IMR-90 (cell line): ENCODE measurements at regions not wholly inside any gene's neighbourhood (a gene's known extent, or its start where the extent isn't known, plus 50 kb on each side); places are given as distances from the start of the nearest gene placed in this dataset.

Source experiments
- ATAC-seq: fragments of 200-7000 bp; cut with Tn5 transposase; 2 replicates; pipeline ENCODE4 v1.9.1; 2020; ENCODE audit warnings: low read depth, mild to moderate bottlenecking, moderate library complexity
- BruUV-seq: library from RNA; stranded (reverse); fragments of 400-500 nt; replicated peaks from 2 replicates; lab custom pipeline; 2021; lab: Mats Ljungman, UMichigan
- CTCF ChIA-PET: fragments of 300-600 bp; formaldehyde crosslinking; extraction: SDS; loops from one replicate; lab custom pipeline; 2021; ENCODE audit warnings: antibody characterized with exemption; lab: Yijun Ruan, JAX
- POLR2A ChIA-PET: fragments of 300-600 bp; sonication (Branson Sonifier 250); formaldehyde crosslinking; loops from one replicate; lab custom pipeline; 2022; ENCODE audit warnings: antibody characterized with exemption; ENCODE audit not compliant: unreplicated experiment; lab: Charles Lee
- DNase-seq: peaks from one replicate; pipeline ENCODE4 v3.0.0; 2013
- H2AFZ ChIP-seq: replicated peaks from 2 replicates; pipeline ENCODE3; 2013; ENCODE audit warnings: low read length, mild to moderate bottlenecking; ENCODE audit not compliant: poor library complexity
- H2AK5ac ChIP-seq: 2 replicates; pipeline ENCODE4 v1.6.1; 2013; ENCODE audit warnings: low read depth, low read length, inconsistent platforms
- H2AK9ac ChIP-seq: replicated peaks from 2 replicates; pipeline ENCODE3; 2013; ENCODE audit warnings: mild to moderate bottlenecking, low read depth, low read length, moderate library complexity; ENCODE audit not compliant: poor library complexity
- H2BK120ac ChIP-seq: 2 replicates; pipeline ENCODE4 v1.6.1; 2013; ENCODE audit warnings: low read depth, low read length, inconsistent platforms
- H2BK15ac ChIP-seq: 3 replicates; pipeline ENCODE4 v1.6.1; 2013; ENCODE audit warnings: low read depth, low read length, inconsistent platforms
- H2BK20ac ChIP-seq: 2 replicates; pipeline ENCODE4 v1.6.1; 2013; ENCODE audit warnings: low read depth, mild to moderate bottlenecking, inconsistent platforms, low read length, moderate library complexity
- H2BK5ac ChIP-seq: 2 replicates; pipeline ENCODE4 v1.6.1; 2013; ENCODE audit warnings: mild to moderate bottlenecking, low read depth, low read length, inconsistent platforms; ENCODE audit not compliant: poor library complexity, severe bottlenecking
- H3K14ac ChIP-seq: replicated peaks from 2 replicates; pipeline ENCODE4 v1.6.1; 2013; ENCODE audit warnings: low read depth, low read length, inconsistent platforms
- H3K18ac ChIP-seq: 2 replicates; pipeline ENCODE4 v1.6.1; 2013; ENCODE audit warnings: low read depth, low read length, control low read depth
- H3K23ac ChIP-seq: 2 replicates; pipeline ENCODE4 v1.6.1; 2013; ENCODE audit warnings: low read depth, low read length, inconsistent platforms
- H3K27ac ChIP-seq: 2 replicates; pipeline ENCODE4 v1.5.1; 2013; ENCODE audit warnings: mild to moderate bottlenecking, control low read depth, low read length; ENCODE audit not compliant: insufficient read depth
- H3K27me3 ChIP-seq: 2 replicates; pipeline ENCODE4 v1.6.1; 2013; ENCODE audit warnings: low read length; ENCODE audit not compliant: control insufficient read depth, insufficient read depth
- H3K36me3 ChIP-seq: 2 replicates; pipeline ENCODE4 v1.6.1; 2013; ENCODE audit warnings: low read length, mixed read lengths; ENCODE audit not compliant: control insufficient read depth, insufficient read depth
- H3K4ac ChIP-seq: 2 replicates; pipeline ENCODE4 v1.6.1; 2013; ENCODE audit warnings: low read depth, low read length, inconsistent platforms
- H3K4me1 ChIP-seq: 2 replicates; pipeline ENCODE4 v1.6.1; 2013; ENCODE audit warnings: low read length, mixed read lengths; ENCODE audit not compliant: control insufficient read depth, insufficient read depth
- H3K4me2 ChIP-seq: 2 replicates; pipeline ENCODE4 v1.6.1; 2013; ENCODE audit warnings: low read depth, mild to moderate bottlenecking, control low read depth, low read length, moderate library complexity
- H3K4me3 ChIP-seq: 2 replicates; pipeline ENCODE4 v1.5.1; 2013; ENCODE audit warnings: low read depth, mild to moderate bottlenecking, control low read depth, low read length, moderate library complexity; ENCODE audit not compliant: insufficient read depth
- H3K56ac ChIP-seq: 2 replicates; pipeline ENCODE4 v1.6.1; 2013; ENCODE audit warnings: low read length, inconsistent platforms; ENCODE audit not compliant: insufficient read depth; ENCODE audit errors: extremely low read depth
- H3K79me1 ChIP-seq, 2 experiments: 2 replicates each; pipeline ENCODE4 v1.6.1; 2013; ENCODE audit warnings: low read length in 2 of 2, inconsistent platforms in 1 of 2, low read depth in 1 of 2
- H3K9ac ChIP-seq: 2 replicates; pipeline ENCODE4 v1.6.1; 2013; ENCODE audit warnings: low read depth, low read length, control low read depth
- H3K9me1 ChIP-seq: 2 replicates; pipeline ENCODE4 v1.6.1; 2013; ENCODE audit warnings: low read length, inconsistent platforms; ENCODE audit not compliant: insufficient read depth
- H3K9me3 ChIP-seq: 2 replicates; pipeline ENCODE4 v1.6.1; 2013; ENCODE audit warnings: low read length; ENCODE audit not compliant: control insufficient read depth, insufficient read depth
- H4K20me1 ChIP-seq: 2 replicates; pipeline ENCODE4 v1.6.1; 2013; ENCODE audit warnings: low read length, inconsistent platforms; ENCODE audit not compliant: insufficient read depth
- H4K5ac ChIP-seq: 2 replicates; pipeline ENCODE4 v1.6.1; 2013; ENCODE audit warnings: mild to moderate bottlenecking, low read depth, low read length, control low read depth
- H4K8ac ChIP-seq, 2 experiments: 2 replicates each; pipeline ENCODE4 v1.6.1; 2013; ENCODE audit warnings: low read depth in 2 of 2, low read length in 2 of 2, control low read depth in 1 of 2, inconsistent platforms in 1 of 2
- H4K91ac ChIP-seq: 2 replicates; pipeline ENCODE4 v1.6.1; 2013; ENCODE audit warnings: low read depth, low read length, inconsistent platforms; ENCODE audit not compliant: insufficient read depth
- BHLHE40 ChIP-seq: fragments of 150-350 bp; IDR thresholded peaks from 2 replicates; pipeline ENCODE4 v1.6.1; 2016; ENCODE audit warnings: mild to moderate bottlenecking, low read depth, low read length
- CEBPB ChIP-seq: IDR thresholded peaks from 2 replicates; pipeline ENCODE4 v1.6.1; 2012; ENCODE audit warnings: low read depth, low read length, improper control_type of control experiment
- CHD1 ChIP-seq: IDR thresholded peaks from 2 replicates; pipeline ENCODE4 v1.6.1; 2012; ENCODE audit warnings: low read depth, low read length, improper control_type of control experiment
- CTCF ChIP-seq: conservative IDR thresholded peaks from 2 replicates; pipeline ENCODE4 v1.5.1; 2012; ENCODE audit warnings: mild to moderate bottlenecking, low read depth, low read length, improper control_type of control experiment
- ELK1 ChIP-seq: fragments of 150-350 bp; IDR thresholded peaks from 2 replicates; pipeline ENCODE4 v1.6.1; 2016; ENCODE audit warnings: low read depth, mild to moderate bottlenecking, low read length, moderate library complexity, borderline replicate concordance
- FOS ChIP-seq: fragments of 150-350 bp; IDR thresholded peaks from 2 replicates; pipeline ENCODE4 v1.6.1; 2016; ENCODE audit warnings: low read depth, low read length
- MAFK ChIP-seq: IDR thresholded peaks from 2 replicates; pipeline ENCODE4 v1.6.1; 2012; ENCODE audit warnings: low read depth, low read length, improper control_type of control experiment
- MAZ ChIP-seq: IDR thresholded peaks from 2 replicates; pipeline ENCODE4 v1.6.1; 2012; ENCODE audit warnings: low read depth, mild to moderate bottlenecking, low read length, improper control_type of control experiment, moderate library complexity, borderline replicate concordance
- MXI1 ChIP-seq: IDR thresholded peaks from 2 replicates; pipeline ENCODE4 v1.6.1; 2012; ENCODE audit warnings: low read depth, mild to moderate bottlenecking, low read length, moderate library complexity, borderline replicate concordance
- NFE2L2 ChIP-seq: fragments of 150-350 bp; IDR thresholded peaks from 2 replicates; pipeline ENCODE4 v1.6.1; 2016; ENCODE audit warnings: low read depth, mild to moderate bottlenecking, low read length
- POLR2A ChIP-seq: IDR thresholded peaks from 2 replicates; pipeline ENCODE4 v1.6.1; 2012; ENCODE audit warnings: mild to moderate bottlenecking, low read depth, low read length
- RAD21 ChIP-seq: IDR thresholded peaks from 2 replicates; pipeline ENCODE4 v1.6.1; 2012; ENCODE audit warnings: low read length, improper control_type of control experiment
- RCOR1 ChIP-seq: IDR thresholded peaks from 2 replicates; pipeline ENCODE4 v1.6.1; 2012; ENCODE audit warnings: mild to moderate bottlenecking, low read length, improper control_type of control experiment; ENCODE audit not compliant: insufficient replicate concordance
- RFX5 ChIP-seq: IDR thresholded peaks from 2 replicates; pipeline ENCODE4 v1.8.0; 2012; ENCODE audit warnings: low read depth, mild to moderate bottlenecking, low read length, moderate library complexity
- SMC3 ChIP-seq: fragments of 150-350 bp; IDR thresholded peaks from 2 replicates; pipeline ENCODE4 v1.6.1; 2016; ENCODE audit warnings: low read depth, mild to moderate bottlenecking, antibody characterized with exemption, low read length, moderate library complexity
- USF2 ChIP-seq: fragments of 150-350 bp; IDR thresholded peaks from 2 replicates; pipeline ENCODE4 v1.6.1; 2017; ENCODE audit warnings: mild to moderate bottlenecking, antibody characterized with exemption, low read length, low read depth
- WGBS, 2 experiments: methylation state at CpG; one replicate each; pipeline versions ENCODE4 v1.1.5 to v1.1.7; 2013; ENCODE audit warnings: missing lambda C conversion rate in 2 of 2; ENCODE audit not compliant: insufficient read length in 1 of 2; ENCODE audit errors: extremely low coverage in 2 of 2; 5-methylcytosine and 5-hydroxymethylcytosine counted together
- dilution Hi-C: fragments of 300-500 bp; cut with HindIII; formaldehyde crosslinking; loops from one replicate; pipeline ENCODE4 v1.14.3; 2018; ENCODE audit warnings: low sequenced_read_pairs; ENCODE audit not compliant: unreplicated experiment
- in situ Hi-C: fragments of 300-500 bp; cut with MboI; formaldehyde crosslinking; loops from 3 replicates; pipeline ENCODE4 v1.14.3; 2019; ENCODE audit warnings: low sequenced_read_pairs, inconsistent platforms, mixed read lengths
- intact Hi-C: fragments of 100-400 bp; cut with micrococcal nuclease; formaldehyde crosslinking; loops from 2 replicates; pipeline ENCODE4 v1.10.0; 2022

- ATAC-seq (no peak), DNase-seq (no peak)
- no peak overlapping the region for H3K4me2 ChIP-seq
- no peaks in the 10 kb centered on the region for H3K27me3 ChIP-seq
- H2AK5ac ChIP-seq, result no peak overlapping the region
- no peak overlapping the region for H3K56ac ChIP-seq
- no peaks in the 10 kb centered on the region for H4K20me1 ChIP-seq
- no peak overlapping the region for H2BK120ac ChIP-seq
- no peak overlapping the region for H2BK5ac ChIP-seq
- no peak overlapping the region for H3K4ac ChIP-seq
- no peak overlapping the region for H3K4me3 ChIP-seq
- WGBS, 2 experiments, result no CpG with 5 or more reads among the region's 14 CpGs
- POLR2A ChIA-PET, result no interaction called here
- H3K27ac ChIP-seq, result no peak overlapping the region
- no peak overlapping the region for H3K18ac ChIP-seq
- H2AK9ac ChIP-seq, result no peak overlapping the region
- no peak overlapping the region for H4K5ac ChIP-seq
- no peaks in the 10 kb centered on the region for H3K36me3 ChIP-seq
- H3K4me1 ChIP-seq, result no peaks in the 10 kb centered on the region
- in situ Hi-C loops (no loop called here), intact Hi-C loops (no loop called here), dilution Hi-C loops (no loop called here)
- H2AFZ ChIP-seq, result no peak overlapping the region
- no peaks in the 10 kb centered on the region for H3K9me1 ChIP-seq
- H2BK15ac ChIP-seq, result no peak overlapping the region
- TF ChIP-seq MAFK (no peak), USF2 (no peak), BHLHE40 (no peak), NFE2L2 (no peak), MXI1 (no peak), SMC3 (no peak), CEBPB (no peak), CHD1 (no peak), POLR2A (no peak), CTCF (no peak), RFX5 (no peak), RCOR1 (no peak), RAD21 (no peak), MAZ (no peak), ELK1 (no peak), FOS (no peak)
- H3K9ac ChIP-seq, result no peak overlapping the region
- no peak overlapping the region for H2BK20ac ChIP-seq
- no peak overlapping the region for H4K8ac ChIP-seq
- no peak overlapping the region for H3K23ac ChIP-seq
- H4K91ac ChIP-seq, result no peak overlapping the region
- BruUV-seq, result no TSS peak
- CTCF ChIA-PET, result no interaction called here
- no peak overlapping the region for H3K14ac ChIP-seq
- peaks cover 15% of the 10 kb centered on the region; the same call in 1 of the 2 replicates for H3K9me3 ChIP-seq
- no peaks in the 10 kb centered on the region for H3K79me1 ChIP-seq
Observed at GRCh38 chr20:20888266-20888656, 175.8 kb upstream of the RALGAPA2 start.
